OCI-LY7 (cell line): ENCODE measurements at regions not wholly inside any gene's neighbourhood (a gene's known extent, or its start where the extent isn't known, plus 50 kb on each side); places are given as distances from the start of the nearest gene placed in this dataset.

ENCODE experiments used
- CTCF ChIP-seq: fragments of 200-600 bp; sonication (generic); conservative IDR thresholded peaks from 2 replicates; pipeline ENCODE4 v1.5.1; 2014; ENCODE audit warnings: mild to moderate bottlenecking, antibody characterized with exemption, low read length, moderate library complexity, mixed read lengths
- EZH2phosphoT487 ChIP-seq: fragments of 200-600 bp; sonication (generic); IDR thresholded peaks from 2 replicates; pipeline ENCODE4 v1.6.1; 2018; ENCODE audit warnings: low read depth, borderline replicate concordance, mild to moderate bottlenecking, mixed run types, antibody characterized with exemption, low read length, moderate library complexity, mixed read lengths

- no peak for TF ChIP-seq CTCF
- no peak for TF ChIP-seq EZH2phosphoT487
Measured at GRCh38 chr10:128689667-128690066, 563.4 kb upstream of the MKI67 start.
